GM18508 (cell line): ENCODE measurements at regions not wholly inside any gene's neighbourhood (a gene's known extent, or its start where the extent isn't known, plus 50 kb on each side); places are given as distances from the start of the nearest gene placed in this dataset.
"Not testable (repeated sequence)": the region's sequence is repeated elsewhere in the genome, so short reads cannot be mapped to it uniquely, and the experiment has no call there.

ENCODE experiments used
- ATAC-seq: cut with Tn5 transposase; IDR thresholded peaks from one replicate; pipeline ENCODE4 v1.9.1; 2021; ENCODE audit warnings: moderate number of reproducible peaks; ENCODE audit not compliant: insufficient read depth, unreplicated experiment

DNA sequence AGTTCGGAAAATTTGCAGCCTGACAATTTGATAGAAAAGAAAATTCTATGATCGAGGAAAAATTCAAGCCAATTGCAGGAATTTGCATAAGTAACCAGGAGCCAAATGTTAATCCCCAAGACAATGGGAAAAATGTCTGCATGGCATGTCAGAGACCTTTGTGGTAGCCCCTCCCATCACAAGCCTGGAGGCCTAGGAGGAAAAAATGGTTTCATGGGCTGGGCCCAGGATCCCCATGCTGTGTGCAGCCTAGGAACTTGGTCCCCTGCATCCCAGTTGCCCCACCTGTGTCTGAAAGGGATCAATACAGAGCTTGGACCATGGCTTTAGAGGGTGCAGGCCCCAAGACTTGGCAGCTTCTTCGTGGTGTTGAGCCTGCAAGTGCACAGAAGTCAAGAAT, 1847.9 kb upstream of the ACO1 start:
- no peak for ATAC-seq

DNA sequence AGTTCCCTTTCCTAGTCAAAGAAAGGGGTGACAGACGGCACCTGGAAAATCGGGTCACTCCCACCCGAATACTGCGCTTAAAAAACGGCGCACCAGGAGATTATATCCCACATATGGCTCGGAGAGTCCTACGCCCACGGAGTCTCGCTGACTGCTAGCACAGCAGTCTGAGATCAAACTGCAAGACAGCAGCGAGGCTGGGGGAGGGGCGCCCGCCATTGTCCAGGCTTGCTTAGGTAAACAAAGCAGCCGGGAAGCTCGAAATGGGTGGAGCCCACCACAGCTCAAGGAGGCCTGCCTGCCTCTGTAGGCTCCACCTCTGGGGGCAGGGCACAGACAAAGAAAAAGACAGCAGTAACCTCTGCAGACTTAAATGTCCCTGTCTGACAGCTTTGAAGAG, 1844.7 kb upstream of the ACO1 start:
- ATAC-seq: not testable (repeated sequence)

DNA sequence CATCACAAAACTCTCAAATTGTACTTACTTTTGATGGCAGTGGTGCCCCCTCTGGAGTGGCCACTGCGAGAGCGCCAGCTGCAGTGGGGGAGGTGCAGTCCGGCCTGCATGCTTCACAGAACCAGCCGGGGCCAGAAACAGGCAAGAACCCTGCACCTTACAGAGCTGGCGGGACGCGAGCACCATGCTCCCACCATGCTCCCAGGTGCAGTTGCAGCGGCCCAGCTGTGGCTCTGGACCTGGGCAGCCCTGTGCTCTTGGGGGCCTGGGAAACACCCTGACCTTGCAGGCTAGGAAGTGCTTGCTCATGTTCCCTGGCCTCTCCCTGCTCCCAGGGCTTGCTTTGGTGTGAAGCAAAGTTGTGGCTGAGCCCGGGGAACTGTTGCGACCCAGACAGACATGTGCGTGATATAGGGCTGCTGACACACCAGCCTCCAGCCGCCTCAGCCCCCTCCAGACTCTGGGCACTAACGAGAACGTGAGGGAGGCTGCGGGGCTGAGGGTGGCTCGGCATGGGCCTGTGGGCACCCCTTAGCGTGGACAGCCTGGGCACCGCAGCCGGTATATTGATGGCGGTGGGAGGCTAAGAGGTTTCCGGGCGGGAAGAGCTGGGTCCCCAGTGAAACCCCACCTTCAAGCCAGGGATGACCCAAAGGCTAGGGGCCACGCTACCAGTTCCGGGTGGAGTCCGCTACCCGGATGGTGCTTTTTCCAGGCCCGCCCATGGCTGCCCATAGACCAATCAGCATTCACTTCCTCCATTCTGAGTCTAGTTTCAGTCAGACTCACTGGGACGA, 1809.9 kb upstream of the ACO1 start:
- ATAC-seq: no peak

DNA sequence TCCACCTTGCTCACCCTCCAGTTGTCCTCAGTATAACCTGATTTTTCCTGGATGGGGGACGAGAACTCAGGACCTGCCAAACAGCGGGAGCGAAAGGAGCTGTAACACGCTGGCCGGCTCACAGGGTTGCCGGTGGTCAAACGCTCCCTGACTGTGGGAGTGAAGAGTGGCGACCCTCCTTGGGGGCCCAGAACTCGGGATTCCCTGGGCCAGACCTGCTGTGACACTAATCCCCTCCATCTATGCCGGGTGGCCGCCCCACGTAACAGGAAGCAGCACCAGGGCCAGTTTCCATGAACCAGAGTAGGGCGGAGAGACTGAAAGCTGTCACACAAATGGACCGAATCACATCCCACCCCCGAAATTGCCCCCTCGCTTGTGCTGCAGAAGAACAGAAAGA, 1809.2 kb upstream of the ACO1 start:
- ATAC-seq: no peak

DNA sequence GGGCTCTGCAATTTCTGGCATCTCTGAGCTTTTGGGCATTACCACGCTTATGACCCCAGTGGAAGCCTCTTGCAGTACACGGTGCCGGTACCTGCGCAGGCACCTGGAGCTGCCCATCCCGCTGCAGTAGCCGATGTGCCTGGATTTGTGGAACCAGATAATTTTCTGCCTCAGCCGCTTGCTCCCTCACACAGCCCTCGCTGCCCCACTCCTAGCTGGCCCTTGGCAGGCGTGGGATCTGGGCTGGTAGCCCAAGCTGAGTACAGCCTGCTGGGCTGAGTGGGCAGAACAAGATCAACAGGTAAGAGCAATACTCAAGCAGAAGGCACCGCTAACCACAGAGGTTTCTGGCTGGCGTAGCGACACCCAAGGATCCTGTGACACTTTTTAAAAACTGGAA, 1808.8 kb upstream of the ACO1 start:
- ATAC-seq: no peak

DNA sequence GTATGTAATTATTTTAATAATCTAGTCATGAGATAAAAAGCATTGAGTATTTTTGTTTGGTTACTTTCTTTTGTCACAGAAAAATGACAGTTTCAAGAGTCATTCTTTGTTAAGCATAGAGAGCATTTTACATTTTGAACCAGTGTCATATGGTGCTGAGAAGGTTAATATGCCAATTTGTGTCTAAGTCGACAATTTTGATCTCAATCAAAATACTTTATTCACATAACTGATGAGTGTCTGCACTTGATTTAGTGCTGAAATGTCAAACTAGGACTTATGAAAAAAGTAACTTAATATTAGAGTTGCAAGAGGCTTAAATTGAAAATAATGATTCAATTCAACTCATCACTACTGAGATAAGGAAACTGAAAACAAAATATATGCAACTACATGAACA, 1804.6 kb upstream of the ACO1 start:
- ATAC-seq: no peak

DNA sequence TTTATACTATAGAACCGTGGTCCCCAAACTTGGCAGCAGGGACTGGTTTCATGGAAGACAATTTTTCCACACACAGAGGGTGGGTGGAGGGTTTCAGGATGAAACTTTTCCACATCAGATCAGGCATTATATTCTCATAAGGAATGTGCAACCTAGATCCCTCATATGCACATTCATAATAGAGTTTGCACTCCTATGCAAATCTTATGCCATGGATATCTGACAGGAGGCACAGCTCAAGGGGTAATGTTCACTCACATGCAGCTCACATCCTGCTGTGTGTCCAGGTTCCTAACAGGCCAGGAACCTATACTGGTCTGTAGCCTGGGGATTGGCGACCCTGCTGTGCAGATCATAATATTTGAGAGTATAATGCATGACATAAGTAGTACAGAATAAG, 1802.2 kb upstream of the ACO1 start:
- no peak for ATAC-seq

DNA sequence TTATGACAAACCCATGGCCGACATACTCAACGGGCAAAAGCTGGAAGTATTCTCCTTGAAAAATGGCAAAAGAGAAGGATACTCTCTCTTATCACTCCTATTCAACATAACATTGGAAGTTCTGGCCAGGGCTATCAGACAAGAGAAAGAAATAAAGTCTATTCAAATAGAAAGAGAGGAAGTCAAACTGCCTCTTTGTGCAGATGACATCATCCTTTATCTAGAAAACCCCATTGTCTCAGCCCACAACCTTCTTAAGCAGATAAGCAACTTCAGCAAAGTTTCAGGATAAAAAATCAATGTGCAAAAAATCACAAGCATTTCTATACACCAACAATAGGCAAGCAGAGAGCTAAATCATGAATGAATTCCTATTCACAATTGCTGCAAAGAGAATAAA, 1799.9 kb upstream of the ACO1 start:
- ATAC-seq: no peak

DNA sequence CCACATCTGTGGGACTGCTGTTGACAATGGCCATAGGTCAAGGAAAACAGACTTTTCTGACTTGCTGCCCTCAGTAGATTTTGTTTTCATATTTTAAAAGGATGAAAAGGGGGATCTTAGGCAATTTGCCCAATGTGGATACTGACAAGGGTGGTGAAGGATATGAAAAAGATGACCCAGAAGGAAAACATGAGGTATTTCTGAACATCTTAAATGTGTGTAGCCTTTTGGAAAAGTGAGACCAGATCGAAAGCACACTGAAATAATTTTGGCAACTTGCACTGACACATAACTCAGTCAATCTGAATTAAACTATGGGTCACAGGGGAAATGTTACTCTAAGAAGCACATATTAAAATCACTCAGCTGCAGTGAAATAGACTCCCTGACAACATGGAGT, 1793.0 kb upstream of the ACO1 start:
- no peak for ATAC-seq

DNA sequence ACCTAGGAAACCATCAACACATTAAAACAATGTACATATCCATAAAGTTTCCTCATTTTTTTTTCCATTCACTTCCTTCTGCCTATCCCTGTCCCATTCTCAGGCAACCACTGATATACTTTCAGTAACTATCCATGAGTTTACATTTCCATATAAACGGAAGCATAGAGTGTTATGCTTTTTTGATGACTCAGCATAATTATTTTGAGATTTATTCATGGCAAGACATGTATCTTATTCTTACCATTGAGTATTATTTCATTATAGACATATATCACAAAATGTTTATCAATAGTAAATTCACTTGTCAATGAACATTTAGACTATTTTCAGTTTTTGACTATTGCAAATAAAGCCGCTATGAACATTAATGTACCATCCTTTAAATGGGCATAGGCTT, 1786.8 kb upstream of the ACO1 start:
- no peak for ATAC-seq

DNA sequence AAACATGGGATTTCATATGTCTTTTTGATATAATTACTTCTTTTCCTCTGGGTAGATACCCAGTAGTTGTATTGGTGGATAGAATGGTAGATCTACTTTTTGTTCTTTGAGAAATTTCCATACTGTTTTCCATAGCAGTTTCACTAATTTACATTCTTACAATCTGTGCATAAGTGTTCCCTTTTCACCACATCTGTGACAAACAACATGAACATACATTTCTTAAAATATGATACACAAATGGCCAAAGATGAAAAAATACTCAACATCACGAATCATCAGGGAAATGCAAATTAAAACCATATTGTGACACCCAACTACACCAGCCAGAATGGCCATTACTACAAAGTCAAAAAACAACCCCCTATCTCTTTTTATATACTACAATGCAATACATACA, 1778.5 kb upstream of the ACO1 start:
- ATAC-seq: no peak

DNA sequence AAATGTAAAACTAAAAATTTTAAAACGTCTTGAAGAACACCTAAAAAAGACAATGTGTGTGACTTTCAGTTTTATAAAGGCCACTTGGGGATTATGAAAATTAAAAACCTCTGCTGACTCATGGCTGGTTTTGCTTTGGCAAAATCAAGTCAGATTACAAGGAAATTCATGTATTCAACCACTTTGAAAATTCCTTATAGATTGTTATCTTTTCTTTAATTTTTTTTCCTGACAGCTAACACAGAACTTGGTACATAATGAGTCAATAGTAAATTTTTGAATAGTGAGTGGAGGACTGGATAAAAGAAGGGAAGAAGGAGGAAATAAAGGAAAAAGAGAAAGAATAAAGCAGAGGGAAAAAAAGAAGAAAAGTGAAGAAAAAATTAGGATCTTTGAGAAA, 1774.7 kb upstream of the ACO1 start:
- no peak for ATAC-seq

DNA sequence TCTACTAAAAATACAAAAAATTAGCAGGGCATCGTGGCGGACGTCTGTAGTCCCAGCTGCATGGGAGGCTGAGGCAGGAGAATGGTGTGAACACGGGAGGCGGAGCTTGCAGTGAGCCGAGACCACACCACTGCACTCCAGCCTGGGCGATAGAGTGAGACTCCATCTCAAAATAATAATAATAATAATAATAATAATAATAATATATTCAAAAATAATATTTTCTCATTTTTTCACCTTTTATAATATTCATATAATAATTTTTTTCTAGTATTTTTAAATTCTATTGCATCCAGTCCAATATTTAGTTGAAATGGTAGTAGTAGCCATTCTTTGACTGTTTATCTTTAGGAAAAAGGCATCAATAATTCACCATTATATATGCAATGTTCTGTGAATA, 1767.7 kb upstream of the ACO1 start:
- ATAC-seq: not testable (repeated sequence)

DNA sequence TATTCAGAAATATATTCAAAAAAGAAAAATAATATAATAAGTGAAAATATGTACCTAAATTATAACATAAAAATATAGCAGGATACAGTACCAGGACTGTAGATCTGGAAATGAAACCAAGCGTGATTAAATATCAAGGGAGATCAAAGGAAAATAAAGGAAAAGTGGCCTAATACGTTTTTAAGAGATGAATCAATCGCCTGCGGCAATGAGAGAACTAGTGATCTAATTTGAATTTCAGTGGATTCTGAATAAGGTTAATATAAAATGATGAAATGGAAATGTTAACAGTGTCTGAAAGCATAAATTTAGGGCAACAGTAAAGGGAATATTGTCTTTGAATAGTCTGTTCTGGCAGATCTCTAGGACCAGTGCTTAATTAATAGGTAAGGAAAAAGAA, 1761.9 kb upstream of the ACO1 start:
- no peak for ATAC-seq

DNA sequence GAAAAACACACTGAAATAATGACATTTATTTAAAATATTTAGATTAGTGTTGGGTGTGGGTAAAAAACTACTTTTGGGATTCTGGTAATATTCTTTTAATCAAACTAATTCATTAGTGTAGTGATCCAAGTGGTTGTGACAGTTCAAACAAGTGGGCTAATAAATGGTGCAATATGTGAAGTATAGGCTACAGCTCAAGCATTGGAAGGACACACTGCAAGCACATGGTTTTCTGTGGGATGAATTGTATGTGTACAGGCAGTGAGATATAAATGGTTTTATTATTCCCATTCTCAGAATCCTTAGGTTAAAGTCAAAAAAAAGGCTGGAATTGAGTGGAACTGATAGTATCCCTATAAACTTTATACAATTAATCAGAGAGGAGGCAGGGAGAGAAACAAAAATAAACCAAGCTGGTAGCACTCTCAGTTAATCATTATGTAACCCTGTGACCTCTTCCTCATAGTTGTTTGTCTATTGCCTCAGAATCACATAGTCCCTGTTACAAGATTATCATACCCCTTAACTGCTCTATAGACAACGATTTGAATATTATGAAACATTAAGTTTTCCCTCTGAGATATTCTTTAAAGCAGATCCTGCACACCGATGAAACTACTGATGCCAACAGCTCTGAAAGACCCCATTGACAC, 1755.4 kb upstream of the ACO1 start:
- ATAC-seq: no peak

DNA sequence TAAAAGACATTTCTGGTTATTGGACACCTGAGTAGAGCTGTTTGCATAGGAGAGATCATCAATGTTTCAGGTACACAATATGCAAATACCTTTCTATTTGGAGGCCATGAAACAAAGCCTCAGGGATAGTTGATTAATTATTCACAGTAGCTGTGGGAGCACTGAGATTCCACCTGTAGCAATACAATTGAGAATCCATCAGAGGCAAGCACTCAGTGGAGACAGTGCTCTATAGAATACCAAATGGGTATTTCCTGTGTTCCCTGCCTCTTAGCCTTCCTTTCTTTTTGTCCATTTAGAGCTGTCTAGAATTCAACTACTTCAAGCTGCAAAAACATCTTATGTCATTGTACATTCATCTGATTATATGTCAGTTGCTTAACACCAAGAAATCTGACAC, 1754.0 kb upstream of the ACO1 start:
- ATAC-seq: no peak

DNA sequence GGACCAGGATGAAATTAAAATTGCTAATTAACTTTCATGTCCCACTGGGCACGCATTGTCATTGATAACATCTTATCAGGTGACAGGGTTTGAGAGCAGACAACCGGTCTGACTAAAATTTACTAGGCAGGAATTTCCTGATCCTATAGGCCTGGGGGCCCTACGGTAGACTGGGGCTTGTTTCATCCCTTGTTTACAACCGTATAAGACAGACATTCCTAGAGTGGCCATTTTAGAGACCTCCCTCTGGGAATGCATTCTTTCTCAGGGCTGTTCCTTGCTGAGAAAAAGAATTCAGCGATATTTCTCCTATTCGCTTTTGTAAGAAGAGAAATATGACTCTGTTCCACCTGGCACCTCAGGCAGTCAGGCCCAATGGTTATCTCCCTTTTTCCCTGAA, 1737.8 kb upstream of the ACO1 start:
- not testable (repeated sequence) for ATAC-seq

DNA sequence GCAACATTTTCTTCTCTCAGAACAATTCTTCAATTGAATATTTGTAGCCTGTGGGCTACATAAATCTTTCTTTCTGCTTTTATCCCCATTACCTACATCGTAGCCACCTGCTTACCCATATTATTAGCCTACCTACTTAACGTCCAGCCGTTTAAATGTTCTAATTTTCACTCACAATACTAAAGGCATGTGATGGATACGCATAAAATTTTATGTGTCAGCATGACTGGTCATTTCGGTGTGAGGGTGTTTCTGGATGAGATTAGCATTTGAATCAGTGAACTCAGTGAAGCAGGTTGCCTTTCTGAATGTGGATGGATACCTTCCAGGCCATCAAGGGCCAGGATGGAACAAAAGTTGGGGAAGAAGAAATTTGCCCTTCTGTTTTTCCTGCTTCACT, 1722.5 kb upstream of the ACO1 start:
- ATAC-seq: no peak

DNA sequence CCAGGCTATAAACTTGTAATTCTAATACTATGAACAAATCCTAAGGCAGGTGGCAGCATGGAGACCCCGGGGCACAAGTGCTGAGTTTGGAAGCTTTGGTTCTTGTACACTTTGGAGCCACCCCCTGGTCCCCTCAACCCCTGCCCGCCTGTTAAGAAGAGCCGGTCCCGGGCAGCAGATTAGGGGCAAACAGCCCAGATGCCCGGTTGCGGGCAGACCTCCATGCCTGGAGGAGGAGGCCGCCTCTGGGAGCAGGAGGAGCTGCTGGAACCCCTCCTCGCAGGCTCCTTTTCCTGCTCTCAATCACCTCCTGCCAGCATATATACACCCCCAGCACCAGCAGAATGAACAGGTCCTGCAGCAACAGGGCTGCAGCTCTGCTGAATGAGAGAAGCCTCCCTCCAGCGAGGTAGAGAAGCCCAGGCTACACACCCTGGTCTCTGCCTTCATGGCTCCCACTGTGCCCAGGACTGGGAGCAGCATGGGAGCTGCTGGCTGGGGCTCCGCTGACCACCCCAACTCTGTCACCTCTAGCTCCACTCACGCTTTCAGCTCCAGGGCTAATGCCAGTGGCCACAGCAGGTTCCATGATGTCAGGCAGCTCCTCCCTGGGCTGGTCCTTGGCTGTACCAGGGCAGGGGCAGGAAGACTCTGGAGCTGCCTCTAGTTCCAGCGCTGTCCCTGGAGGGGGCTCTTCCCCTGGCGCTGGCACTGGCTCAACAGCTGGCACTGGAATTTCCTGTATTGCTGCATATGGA, 1713.5 kb upstream of the ACO1 start:
- no peak for ATAC-seq

DNA sequence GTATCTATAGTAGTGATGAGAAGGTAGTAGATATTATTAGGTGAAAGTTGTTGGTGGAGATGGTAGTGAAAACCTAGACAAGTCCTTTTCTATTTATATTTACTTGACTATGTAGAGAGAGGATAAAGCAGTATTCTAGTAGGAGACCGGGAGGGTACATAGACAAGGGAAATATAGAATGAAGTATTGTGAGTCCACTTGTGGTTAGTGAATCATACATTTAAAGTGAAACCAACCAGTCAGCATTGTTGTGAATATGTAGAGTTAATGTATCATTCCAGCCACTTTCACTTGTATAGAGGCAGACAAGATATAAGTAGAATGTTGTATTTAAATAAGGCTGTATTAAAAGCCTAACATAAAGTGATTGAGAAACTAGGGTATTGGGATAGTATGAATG, 1711.3 kb upstream of the ACO1 start:
- ATAC-seq: no peak

DNA sequence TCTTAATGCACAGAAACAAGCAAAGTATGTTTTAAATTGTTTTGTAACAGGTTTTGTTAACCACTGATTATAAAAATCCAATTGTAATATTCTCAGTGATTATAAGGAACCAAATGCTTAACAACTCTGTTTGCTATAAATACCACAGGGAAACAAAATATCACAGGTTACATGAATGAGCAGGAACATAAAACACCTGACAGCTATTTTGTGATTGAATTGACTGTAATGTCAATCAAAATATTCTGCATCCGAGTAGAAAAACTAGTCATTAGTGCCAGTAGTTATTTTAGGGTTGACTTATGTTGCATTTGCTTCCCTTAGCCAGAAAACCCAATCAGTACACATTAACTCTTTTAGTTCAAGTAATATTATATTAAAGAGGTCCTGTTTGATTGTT, 1707.8 kb upstream of the ACO1 start:
- ATAC-seq: no peak
